HL-60 (cell line): ENCODE measurements at regions not wholly inside any gene's neighbourhood (a gene's known extent, or its start where the extent isn't known, plus 50 kb on each side); places are given as distances from the start of the nearest gene placed in this dataset.

Experiments used
- GABPA ChIP-seq: IDR thresholded peaks from 2 replicates; pipeline ENCODE4 v1.6.1; 2012; ENCODE audit warnings: low read depth
- POLR2AphosphoS5 ChIP-seq: IDR thresholded peaks from 2 replicates; pipeline ENCODE4 v1.6.1; 2012; ENCODE audit warnings: low read depth
- REST ChIP-seq: IDR thresholded peaks from 2 replicates; pipeline ENCODE4 v1.6.1; 2012; ENCODE audit warnings: low read depth; ENCODE audit not compliant: insufficient replicate concordance
- TF ChIP-seq, protein P1 (sequence below): IDR thresholded peaks from one replicate; pipeline ENCODE4 v1.5.1; 2011; ENCODE audit warnings: low read length, control low read depth, inconsistent platforms; ENCODE audit not compliant: insufficient read depth

- no peak for TF ChIP-seq POLR2AphosphoS5
- TF ChIP-seq, protein P1, sequence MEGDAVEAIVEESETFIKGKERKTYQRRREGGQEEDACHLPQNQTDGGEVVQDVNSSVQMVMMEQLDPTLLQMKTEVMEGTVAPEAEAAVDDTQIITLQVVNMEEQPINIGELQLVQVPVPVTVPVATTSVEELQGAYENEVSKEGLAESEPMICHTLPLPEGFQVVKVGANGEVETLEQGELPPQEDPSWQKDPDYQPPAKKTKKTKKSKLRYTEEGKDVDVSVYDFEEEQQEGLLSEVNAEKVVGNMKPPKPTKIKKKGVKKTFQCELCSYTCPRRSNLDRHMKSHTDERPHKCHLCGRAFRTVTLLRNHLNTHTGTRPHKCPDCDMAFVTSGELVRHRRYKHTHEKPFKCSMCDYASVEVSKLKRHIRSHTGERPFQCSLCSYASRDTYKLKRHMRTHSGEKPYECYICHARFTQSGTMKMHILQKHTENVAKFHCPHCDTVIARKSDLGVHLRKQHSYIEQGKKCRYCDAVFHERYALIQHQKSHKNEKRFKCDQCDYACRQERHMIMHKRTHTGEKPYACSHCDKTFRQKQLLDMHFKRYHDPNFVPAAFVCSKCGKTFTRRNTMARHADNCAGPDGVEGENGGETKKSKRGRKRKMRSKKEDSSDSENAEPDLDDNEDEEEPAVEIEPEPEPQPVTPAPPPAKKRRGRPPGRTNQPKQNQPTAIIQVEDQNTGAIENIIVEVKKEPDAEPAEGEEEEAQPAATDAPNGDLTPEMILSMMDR: no peak
- no peak for TF ChIP-seq REST
- TF ChIP-seq GABPA: no peak
These were observed 1628.5 kb downstream of the HACE1 start for GRCh38 chr6:103231181-103231580.
